Activated naive CD8-positive, alpha-beta T cell treated with anti-CD3 and anti-CD28 coated beads for 36 hours (primary cell): ENCODE measurements at regions not wholly inside any gene's neighbourhood (a gene's known extent, or its start where the extent isn't known, plus 50 kb on each side); places are given as distances from the start of the nearest gene placed in this dataset.

Experiments used
- DNase-seq: peaks from one replicate; pipeline ENCODE4 v3.0.0; 2021
- H3K27ac Mint-ChIP-seq: one replicate; pipeline ENCODE4 v1.8.0; 2022; ENCODE audit warnings: mild to moderate bottlenecking, moderate library complexity, mixed read lengths
- H3K27me3 Mint-ChIP-seq: one replicate; pipeline ENCODE4 v1.8.0; 2022; ENCODE audit warnings: mild to moderate bottlenecking, mixed read lengths
- H3K36me3 Mint-ChIP-seq: one replicate; pipeline ENCODE4 v1.8.0; 2021; ENCODE audit warnings: mild to moderate bottlenecking, mixed read lengths
- H3K4me1 Mint-ChIP-seq: one replicate; pipeline ENCODE4 v1.8.0; 2021; ENCODE audit warnings: mixed read lengths
- H3K4me3 Mint-ChIP-seq: one replicate; pipeline ENCODE4 v1.8.0; 2022; ENCODE audit warnings: mild to moderate bottlenecking, moderate library complexity, mixed read lengths
- H3K9me3 Mint-ChIP-seq: one replicate; pipeline ENCODE4 v1.8.0; 2022; ENCODE audit warnings: mixed read lengths

DNA sequence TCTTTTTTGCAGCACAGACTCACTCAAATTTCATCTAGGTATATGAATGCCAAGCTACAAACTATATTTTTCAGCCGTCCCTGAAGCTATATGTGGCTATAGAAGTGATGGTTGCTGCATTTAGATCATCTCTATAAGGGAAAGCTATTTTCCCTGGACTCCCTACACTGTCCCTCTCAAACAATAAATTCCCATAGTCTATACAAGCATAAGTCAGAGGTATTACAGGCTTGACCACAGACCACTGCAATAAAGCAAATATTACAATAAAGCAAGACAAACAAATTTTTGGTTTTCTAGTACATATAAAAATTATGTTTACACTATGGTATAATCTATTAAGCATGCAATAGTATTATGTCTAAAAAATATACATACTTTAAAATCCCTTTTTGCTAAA, 1015.5 kb upstream of the LRRN3 start:
- Mint-ChIP-seq H3K36me3 (no peaks in the 10 kb centered on the region), H3K9me3 (no peaks in the 10 kb centered on the region), H3K4me1 (no peaks in the 10 kb centered on the region), H3K27me3 (peaks cover 18% of the 10 kb centered on the region), H3K27ac (no peak overlapping the region), H3K4me3 (no peak overlapping the region)
- DNase-seq, result no peak

DNA sequence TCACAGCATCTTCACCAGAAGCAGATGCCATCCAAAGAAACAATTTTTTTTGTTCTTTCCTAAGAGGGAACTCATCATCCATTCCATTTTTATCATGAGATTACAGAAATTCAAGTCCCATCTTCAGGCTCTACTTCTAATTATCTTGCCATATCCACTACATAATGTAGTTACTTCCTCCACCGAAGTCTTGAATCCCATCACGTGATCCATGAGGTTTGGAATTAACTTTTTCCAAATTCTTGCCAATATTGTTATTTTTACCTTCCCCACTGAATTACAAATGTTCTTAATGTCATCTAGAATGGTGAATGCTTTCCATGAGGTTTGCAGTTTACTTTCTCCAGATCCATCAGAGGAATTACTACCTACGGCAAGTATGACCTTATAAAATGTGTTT, 1014.7 kb upstream of the LRRN3 start:
- no peak for DNase-seq
- Mint-ChIP-seq H3K36me3 (no peaks in the 10 kb centered on the region), H3K9me3 (no peaks in the 10 kb centered on the region), H3K27me3 (peaks cover 21% of the 10 kb centered on the region), H3K4me3 (no peak overlapping the region), H3K27ac (no peak overlapping the region), H3K4me1 (no peaks in the 10 kb centered on the region)

DNA sequence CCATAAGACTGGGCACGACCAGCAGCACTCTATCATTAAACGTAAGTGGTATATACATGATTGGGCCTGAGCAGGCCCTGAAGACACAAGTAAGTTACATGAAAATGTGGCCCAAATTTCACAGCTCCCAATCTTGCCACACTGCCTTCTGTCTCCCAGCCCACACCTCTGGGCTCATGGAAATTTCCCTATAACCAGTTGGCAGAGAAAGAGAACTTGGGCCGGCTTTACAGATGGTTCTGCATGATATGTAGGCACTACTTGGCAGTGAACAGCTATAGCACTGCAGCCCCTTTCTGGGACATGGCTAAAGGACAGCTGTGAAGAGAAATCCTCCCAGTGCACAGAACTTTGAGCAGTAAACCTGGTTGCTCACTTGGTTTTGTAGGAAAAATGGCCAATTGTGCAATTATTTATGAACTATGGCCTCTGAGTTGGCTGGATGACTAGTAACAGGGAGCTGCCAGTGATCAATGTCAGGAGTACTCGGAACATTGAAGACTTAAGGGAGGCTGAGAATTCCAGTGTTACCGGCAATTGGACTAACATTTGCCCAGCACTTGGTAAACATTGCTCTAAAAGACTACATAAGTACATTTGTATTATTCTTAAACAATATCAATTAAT, 1006.6 kb upstream of the LRRN3 start:
- no peaks in the 10 kb centered on the region for H3K36me3 Mint-ChIP-seq
- peaks cover 4% of the 10 kb centered on the region for H3K27me3 Mint-ChIP-seq
- no peak overlapping the region for H3K4me3 Mint-ChIP-seq
- no peak overlapping the region for H3K27ac Mint-ChIP-seq
- H3K9me3 Mint-ChIP-seq, result no peaks in the 10 kb centered on the region
- DNase-seq, result no peak
- H3K4me1 Mint-ChIP-seq, result no peaks in the 10 kb centered on the region

GRCh38 chr7:110090110-110090820, 1000.7 kb upstream of the LRRN3 start:
- H3K36me3 Mint-ChIP-seq, result no peaks in the 10 kb centered on the region
- H3K27ac Mint-ChIP-seq, result no peak overlapping the region
- no peaks in the 10 kb centered on the region for H3K27me3 Mint-ChIP-seq

DNA sequence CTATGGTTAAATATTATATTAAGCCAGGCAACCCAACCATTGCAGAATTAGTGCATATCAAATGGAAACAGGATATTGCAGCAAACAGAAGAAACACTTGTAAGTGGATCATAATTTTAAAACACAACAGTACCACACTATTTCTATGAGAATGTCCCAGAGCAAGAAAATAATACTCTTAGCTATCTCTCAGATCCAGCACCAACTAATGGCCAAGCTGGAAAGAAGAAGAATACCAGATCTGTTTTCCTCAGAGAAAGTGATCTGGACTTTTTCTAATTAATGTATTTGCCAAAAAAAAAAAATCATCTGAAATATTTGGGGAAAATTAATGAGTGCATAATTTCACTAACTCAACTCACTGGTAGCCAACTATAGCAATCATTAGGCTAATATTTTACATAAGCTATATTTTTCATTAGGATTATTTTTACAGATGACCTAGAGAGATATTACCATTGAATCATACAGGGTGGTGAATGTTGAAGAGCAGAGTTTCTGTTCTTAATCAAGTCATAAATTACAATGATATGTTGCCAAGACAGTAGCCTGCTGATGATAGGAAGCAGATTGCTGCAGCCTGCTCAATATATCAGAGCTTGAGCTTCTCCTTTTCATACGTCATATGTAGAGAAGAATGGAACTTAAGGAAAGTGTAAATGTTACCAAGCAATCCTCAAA, 995.4 kb upstream of the LRRN3 start:
- no peaks in the 10 kb centered on the region for H3K36me3 Mint-ChIP-seq
- H3K27ac Mint-ChIP-seq, result no peak overlapping the region
- no peak overlapping the region for H3K4me3 Mint-ChIP-seq
- no peaks in the 10 kb centered on the region for H3K4me1 Mint-ChIP-seq
- no peaks in the 10 kb centered on the region for H3K27me3 Mint-ChIP-seq
- no peak for DNase-seq
- peaks cover 3% of the 10 kb centered on the region for H3K9me3 Mint-ChIP-seq

More at GRCh38 chr7:110090110-110090820, 1000.7 kb upstream of the LRRN3 start:
- Mint-ChIP-seq H3K9me3 (no peaks in the 10 kb centered on the region), H3K4me1 (no peaks in the 10 kb centered on the region), H3K4me3 (no peak overlapping the region)
- no peak for DNase-seq

GRCh38 chr7:110104243-110104642, 986.7 kb upstream of the LRRN3 start:
- DNase-seq, result no peak
- H3K9me3 Mint-ChIP-seq, result no peaks in the 10 kb centered on the region
- H3K4me1 Mint-ChIP-seq, result no peaks in the 10 kb centered on the region
- no peak overlapping the region for H3K27ac Mint-ChIP-seq
- H3K27me3 Mint-ChIP-seq, result no peaks in the 10 kb centered on the region
- no peak overlapping the region for H3K4me3 Mint-ChIP-seq
- H3K36me3 Mint-ChIP-seq, result no peaks in the 10 kb centered on the region

DNA sequence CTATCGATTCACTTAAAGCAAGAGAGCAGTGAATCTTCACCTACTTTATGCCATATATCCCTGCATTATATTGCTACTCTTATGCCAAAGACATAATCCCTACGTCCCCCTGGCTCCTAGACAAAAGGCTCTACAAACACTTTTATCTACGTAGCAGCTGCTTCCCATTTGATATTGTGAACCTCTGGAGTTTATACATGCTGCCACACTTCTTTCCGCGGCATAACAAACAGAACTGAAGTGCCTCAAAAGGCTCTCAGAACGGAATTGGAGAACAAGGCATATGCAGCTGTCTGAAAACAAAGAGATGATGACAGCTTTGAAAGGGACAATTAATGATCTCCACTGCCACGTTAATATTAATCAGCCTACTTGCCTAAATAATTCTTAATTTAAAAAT, 985.6 kb upstream of the LRRN3 start:
- no peak for DNase-seq
- H3K27ac Mint-ChIP-seq, result no peak overlapping the region
- no peaks in the 10 kb centered on the region for H3K9me3 Mint-ChIP-seq
- H3K4me3 Mint-ChIP-seq, result no peak overlapping the region
- H3K4me1 Mint-ChIP-seq, result no peaks in the 10 kb centered on the region
- no peaks in the 10 kb centered on the region for H3K36me3 Mint-ChIP-seq
- no peaks in the 10 kb centered on the region for H3K27me3 Mint-ChIP-seq

DNA sequence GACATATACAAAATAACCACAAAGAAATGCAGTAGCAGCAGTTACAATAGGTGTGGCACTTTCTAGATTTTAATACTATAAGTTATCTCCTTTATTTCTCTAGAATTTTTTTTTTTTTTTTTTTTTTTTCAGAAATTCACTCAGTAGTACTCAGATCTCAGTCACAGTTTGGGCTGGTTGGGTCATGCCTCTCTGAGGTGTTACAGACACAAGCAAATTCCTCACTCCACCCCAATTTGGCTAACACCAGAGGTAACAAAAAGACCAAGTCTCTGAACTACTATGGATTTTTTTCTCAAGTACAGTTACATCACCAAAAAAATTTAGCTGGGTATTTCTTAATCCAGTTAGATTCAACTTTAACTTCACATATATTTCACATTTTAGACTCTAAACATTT, 985.1 kb upstream of the LRRN3 start:
- Mint-ChIP-seq H3K27ac (no peak overlapping the region), H3K4me3 (no peak overlapping the region), H3K36me3 (no peaks in the 10 kb centered on the region), H3K27me3 (no peaks in the 10 kb centered on the region), H3K4me1 (no peaks in the 10 kb centered on the region), H3K9me3 (no peaks in the 10 kb centered on the region)
- DNase-seq, result no peak

GRCh38 chr7:110119883-110120581, 970.9 kb upstream of the LRRN3 start:
- H3K4me1 Mint-ChIP-seq, result no peaks in the 10 kb centered on the region
- no peak for DNase-seq
- no peaks in the 10 kb centered on the region for H3K36me3 Mint-ChIP-seq
- H3K9me3 Mint-ChIP-seq, result peaks cover 13% of the 10 kb centered on the region
- H3K27ac Mint-ChIP-seq, result no peak overlapping the region
- H3K27me3 Mint-ChIP-seq, result peaks cover 5% of the 10 kb centered on the region
- no peak overlapping the region for H3K4me3 Mint-ChIP-seq

DNA sequence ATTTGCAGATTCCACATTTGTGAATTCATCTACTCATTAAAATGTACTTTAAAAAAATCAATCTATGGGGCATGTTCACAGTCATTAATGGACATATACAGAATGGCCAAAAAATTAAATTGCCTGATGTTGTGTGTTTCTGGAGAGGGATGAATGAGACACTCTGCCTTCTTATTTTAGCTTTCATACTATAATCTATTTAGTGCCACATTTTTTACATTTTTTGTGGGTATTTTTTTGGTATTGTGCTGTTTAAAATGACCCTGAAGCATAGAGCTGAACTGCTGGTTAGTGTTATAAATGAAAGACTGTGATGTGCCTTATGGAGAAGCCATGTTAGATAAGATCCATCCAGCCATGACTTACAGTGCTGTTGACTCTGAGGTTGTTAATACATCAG, 961.8 kb upstream of the LRRN3 start:
- Mint-ChIP-seq H3K9me3 (peaks cover 2% of the 10 kb centered on the region), H3K27me3 (no peaks in the 10 kb centered on the region), H3K36me3 (no peaks in the 10 kb centered on the region), H3K27ac (no peak overlapping the region), H3K4me1 (no peaks in the 10 kb centered on the region), H3K4me3 (no peak overlapping the region)
- no peak for DNase-seq

- Mint-ChIP-seq H3K4me1 (no peaks in the 10 kb centered on the region), H3K4me3 (no peak overlapping the region), H3K36me3 (no peaks in the 10 kb centered on the region), H3K27ac (no peak overlapping the region), H3K9me3 (no peaks in the 10 kb centered on the region), H3K27me3 (no peaks in the 10 kb centered on the region)
- DNase-seq, result no peak
Observed at GRCh38 chr7:110130669-110131068, 960.3 kb upstream of the LRRN3 start.

DNA sequence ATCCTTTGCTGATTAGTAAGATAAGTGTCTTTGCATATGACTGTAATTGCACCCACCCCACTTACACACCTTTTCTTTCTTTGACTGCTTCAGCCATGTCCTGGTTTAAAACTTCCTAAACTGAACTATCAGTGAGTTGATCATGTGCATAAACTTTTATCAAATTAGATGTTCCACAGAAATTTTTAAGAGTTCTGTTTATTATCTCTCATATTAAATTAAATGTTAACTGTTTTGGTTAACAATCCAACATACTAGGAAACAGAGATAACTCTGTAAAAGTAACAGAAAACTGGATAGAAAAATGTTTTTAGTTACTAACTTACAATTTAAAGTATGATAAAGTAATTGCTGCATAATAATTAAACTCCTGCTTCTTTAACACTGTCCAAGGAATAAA, 959.6 kb upstream of the LRRN3 start:
- Mint-ChIP-seq H3K4me1 (no peaks in the 10 kb centered on the region), H3K27ac (no peak overlapping the region), H3K4me3 (no peak overlapping the region), H3K27me3 (no peaks in the 10 kb centered on the region), H3K9me3 (no peaks in the 10 kb centered on the region), H3K36me3 (no peaks in the 10 kb centered on the region)
- no peak for DNase-seq

- H3K4me3 Mint-ChIP-seq, result no peak overlapping the region
- H3K27ac Mint-ChIP-seq, result no peak overlapping the region
- no peaks in the 10 kb centered on the region for H3K9me3 Mint-ChIP-seq
- no peaks in the 10 kb centered on the region for H3K36me3 Mint-ChIP-seq
- H3K27me3 Mint-ChIP-seq, result no peaks in the 10 kb centered on the region
- H3K4me1 Mint-ChIP-seq, result no peaks in the 10 kb centered on the region
- DNase-seq, result no peak
Observed at GRCh38 chr7:110139056-110139455, 951.9 kb upstream of the LRRN3 start.

- Mint-ChIP-seq H3K27me3 (no peaks in the 10 kb centered on the region), H3K4me1 (no peaks in the 10 kb centered on the region), H3K4me3 (no peak overlapping the region), H3K27ac (no peak overlapping the region), H3K36me3 (no peaks in the 10 kb centered on the region), H3K9me3 (no peaks in the 10 kb centered on the region)
- no peak for DNase-seq
Observed at GRCh38 chr7:110142939-110143526, 947.9 kb upstream of the LRRN3 start.

- H3K4me1 Mint-ChIP-seq, result no peaks in the 10 kb centered on the region
- no peak for DNase-seq
- H3K27me3 Mint-ChIP-seq, result no peaks in the 10 kb centered on the region
- peaks cover 1% of the 10 kb centered on the region for H3K36me3 Mint-ChIP-seq
- H3K9me3 Mint-ChIP-seq, result no peaks in the 10 kb centered on the region
- no peak overlapping the region for H3K27ac Mint-ChIP-seq
- no peak overlapping the region for H3K4me3 Mint-ChIP-seq
Observed at GRCh38 chr7:110144599-110144998, 946.3 kb upstream of the LRRN3 start.
